Mucosa of descending colon (tissue), 3 donors: ENCODE measurements at regions not wholly inside any gene's neighbourhood (a gene's known extent, or its start where the extent isn't known, plus 50 kb on each side); places are given as distances from the start of the nearest gene placed in this dataset.

ENCODE experiments used
- ATAC-seq: fragments of 200-7000 bp; cut with Tn5 transposase; one replicate; pipeline ENCODE4 v1.9.1; 2020; ENCODE audit warnings: mild to moderate bottlenecking, moderate library complexity
- DNase-seq, 3 donors: peaks; one replicate each; pipeline ENCODE4 v3.0.0-alpha.2; 2020
- H3K36me3 ChIP-seq: fragments of 200-600 bp; one replicate; pipeline ENCODE4 v1.8.0; 2021; ENCODE audit warnings: low read depth, mild to moderate bottlenecking
- H3K4me1 ChIP-seq: fragments of 200-600 bp; one replicate; pipeline ENCODE4 v1.8.0; 2021; ENCODE audit warnings: low read depth, mild to moderate bottlenecking
- H3K4me3 ChIP-seq: fragments of 200-600 bp; one replicate; pipeline ENCODE4 v1.8.0; 2021; ENCODE audit warnings: mild to moderate bottlenecking
- H3K9me3 ChIP-seq: fragments of 200-600 bp; one replicate; pipeline ENCODE4 v1.8.0; 2021; ENCODE audit warnings: mild to moderate bottlenecking
- intact Hi-C, 2 donors: fragments of 100-400 bp; cut with DNase I in 1 of 2; cut with micrococcal nuclease in 1 of 2; formaldehyde crosslinking; loops; one replicate each; pipeline versions ENCODE4 v1.11.0 to v1.11.1; 2022; cut with DNase I, micrococcal nuclease
- TF ChIP-seq, protein P1 (sequence below): fragments of 200-600 bp; IDR thresholded peaks from one replicate; pipeline ENCODE4 v1.8.0; 2022; ENCODE audit warnings: antibody characterized with exemption, mild to moderate bottlenecking
- donor health status: DM: no; HTN: no; CAD: no; lungs with moderate emphysema.
- donor health status: DM: no; HTN: no; CAD: no.
- donor health status: DM: no; HTN: yes; CAD: no.

- ATAC-seq (no peak), DNase-seq (no peak)
- TF ChIP-seq, protein P1, sequence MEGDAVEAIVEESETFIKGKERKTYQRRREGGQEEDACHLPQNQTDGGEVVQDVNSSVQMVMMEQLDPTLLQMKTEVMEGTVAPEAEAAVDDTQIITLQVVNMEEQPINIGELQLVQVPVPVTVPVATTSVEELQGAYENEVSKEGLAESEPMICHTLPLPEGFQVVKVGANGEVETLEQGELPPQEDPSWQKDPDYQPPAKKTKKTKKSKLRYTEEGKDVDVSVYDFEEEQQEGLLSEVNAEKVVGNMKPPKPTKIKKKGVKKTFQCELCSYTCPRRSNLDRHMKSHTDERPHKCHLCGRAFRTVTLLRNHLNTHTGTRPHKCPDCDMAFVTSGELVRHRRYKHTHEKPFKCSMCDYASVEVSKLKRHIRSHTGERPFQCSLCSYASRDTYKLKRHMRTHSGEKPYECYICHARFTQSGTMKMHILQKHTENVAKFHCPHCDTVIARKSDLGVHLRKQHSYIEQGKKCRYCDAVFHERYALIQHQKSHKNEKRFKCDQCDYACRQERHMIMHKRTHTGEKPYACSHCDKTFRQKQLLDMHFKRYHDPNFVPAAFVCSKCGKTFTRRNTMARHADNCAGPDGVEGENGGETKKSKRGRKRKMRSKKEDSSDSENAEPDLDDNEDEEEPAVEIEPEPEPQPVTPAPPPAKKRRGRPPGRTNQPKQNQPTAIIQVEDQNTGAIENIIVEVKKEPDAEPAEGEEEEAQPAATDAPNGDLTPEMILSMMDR = no peak
- H3K36me3 ChIP-seq = no peaks in the 10 kb centered on the region
- no peak overlapping the region for H3K4me3 ChIP-seq
- H3K9me3 ChIP-seq = no peaks in the 10 kb centered on the region
- intact Hi-C loops = loop anchor here in 1 of 2 donors (10.0 kb wide), 1 partner anchor 734 kb away; no protein-coding TSS in a partner anchor
- no peaks in the 10 kb centered on the region for H3K4me1 ChIP-seq
Measured at GRCh38 chr2:158021226-158021625, 80.5 kb upstream of the UPP2 start.

GRCh38 chr2:158015428-158016076 lies 86.1 kb upstream of the UPP2 start:
- DNase-seq (no peak), ATAC-seq (no peak)
- no peaks in the 10 kb centered on the region for H3K9me3 ChIP-seq
- intact Hi-C loops = no loop called here
- H3K4me1 ChIP-seq = no peaks in the 10 kb centered on the region
- TF ChIP-seq, protein P1 = no peak
- H3K4me3 ChIP-seq = no peak overlapping the region
- no peaks in the 10 kb centered on the region for H3K36me3 ChIP-seq

DNA sequence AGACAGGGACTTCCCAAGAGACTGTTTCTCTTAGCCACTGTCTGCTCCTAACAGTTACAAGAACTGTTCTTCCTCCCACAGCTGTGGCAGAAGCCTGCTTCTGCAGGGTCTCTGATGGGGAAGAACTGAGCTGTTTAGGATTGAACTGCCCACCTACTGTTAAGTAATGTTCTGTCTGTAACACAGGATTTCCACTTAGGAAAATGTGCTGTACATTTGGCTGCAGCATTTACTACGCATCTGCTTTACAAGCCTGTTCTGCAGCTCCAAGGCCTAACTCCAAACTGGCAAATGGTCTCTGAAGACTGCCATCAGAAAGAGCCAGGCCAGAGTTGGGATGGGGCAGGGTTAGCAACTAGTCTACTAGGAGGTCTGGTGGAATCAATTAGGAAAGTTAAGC lies 87.8 kb upstream of the UPP2 start:
- no peak for ATAC-seq
- no peak for DNase-seq
- intact Hi-C loops = loop anchor here in 1 of 2 donors (5.0 kb wide), 1 partner anchor 517 kb away; no protein-coding TSS in a partner anchor

DNA sequence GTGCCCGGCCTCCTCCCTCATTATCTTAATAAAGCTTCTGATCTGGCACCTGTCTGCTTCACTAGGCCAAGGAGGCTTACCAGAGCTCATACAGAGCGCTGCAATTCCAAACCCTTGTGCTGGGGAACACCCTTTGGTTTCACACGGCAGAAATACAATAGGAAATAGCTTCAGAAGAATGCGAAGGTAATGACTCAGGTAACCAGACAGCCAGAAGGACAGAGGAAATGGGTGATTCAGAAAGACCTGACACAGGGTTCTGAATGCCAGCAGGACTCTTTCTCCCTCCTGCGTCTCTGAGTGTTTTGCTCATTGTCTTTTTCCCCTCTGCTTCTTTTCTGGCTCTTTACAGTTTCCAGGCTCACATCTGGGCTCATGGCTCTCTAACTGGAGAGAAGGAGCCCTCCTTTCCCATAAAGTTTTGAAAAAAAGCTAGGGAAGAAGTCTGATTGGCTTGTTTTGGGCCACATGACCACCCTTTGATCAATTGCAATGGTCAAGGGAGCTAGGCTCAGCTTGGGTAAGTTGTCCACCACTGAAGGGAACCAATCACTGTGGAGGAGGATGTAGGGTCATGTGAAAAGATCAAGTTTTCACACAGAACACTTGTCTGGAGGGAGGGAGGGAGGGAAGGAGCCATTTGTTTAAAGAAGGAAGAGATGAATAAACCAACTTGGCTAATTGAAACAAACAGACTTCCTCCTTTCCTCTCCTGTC lies 90.5 kb upstream of the UPP2 start:
- Histone ChIP-seq H3K9me3 (no peaks in the 10 kb centered on the region), H3K36me3 (no peaks in the 10 kb centered on the region), H3K4me3 (no peak overlapping the region), H3K4me1 (no peaks in the 10 kb centered on the region)
- TF ChIP-seq, protein P1 = no peak
- intact Hi-C loops = loop anchor here (2.0 to 5.0 kb wide), 2 partner anchors 234 to 514 kb away; no protein-coding TSS in a partner anchor
- DNase-seq (no peak), ATAC-seq (peak; percentile 6)

More for the DNA sequence above, 87.8 kb upstream of the UPP2 start:
- H3K36me3 ChIP-seq = no peaks in the 10 kb centered on the region
- H3K4me3 ChIP-seq = no peak overlapping the region
- no peaks in the 10 kb centered on the region for H3K9me3 ChIP-seq
- TF ChIP-seq, protein P1 = no peak
- H3K4me1 ChIP-seq = no peaks in the 10 kb centered on the region

- intact Hi-C loops = loop anchor here (5.0 to 10.0 kb wide), 2 partner anchors 237 to 515 kb away; no protein-coding TSS in a partner anchor
- Histone ChIP-seq H3K4me3 (no peak overlapping the region), H3K4me1 (no peaks in the 10 kb centered on the region), H3K36me3 (no peaks in the 10 kb centered on the region), H3K9me3 (no peaks in the 10 kb centered on the region)
- ATAC-seq (peak; percentile 61), DNase-seq (no peak)
- TF ChIP-seq, protein P1 = no peak
Measured at GRCh38 chr2:158009399-158009798, 92.3 kb upstream of the UPP2 start.
